ENCODE measurements at regions not wholly inside any gene's neighbourhood (a gene's known extent, or its start where the extent isn't known, plus 50 kb on each side); places are given as distances from the start of the nearest gene placed in this dataset.

GRCh38 chr7:131908714-131909113 is 352.3 kb upstream of the PODXL start:
- no peak for TF ChIP-seq CTCF (IDR thresholded peaks at IDR 0.05)
- TF ChIP-seq POLR2A (IDR thresholded peaks at IDR 0.05): no peak
- no peak for TF ChIP-seq EP300 (IDR thresholded peaks at IDR 0.05)
